Stimulated activated naive CD4-positive, alpha-beta T cell treated with Interleukin-2 at 50 U/mL for 16 hours (primary cell): ENCODE measurements at regions not wholly inside any gene's neighbourhood (a gene's known extent, or its start where the extent isn't known, plus 50 kb on each side); places are given as distances from the start of the nearest gene placed in this dataset.
"Not testable (repeated sequence)": the region's sequence is repeated elsewhere in the genome, so short reads cannot be mapped to it uniquely, and the experiment has no call there.

Source experiments
- DNase-seq: peaks from one replicate; lab custom pipeline; 2025; lab: John Stamatoyannopoulos, UW

DNA sequence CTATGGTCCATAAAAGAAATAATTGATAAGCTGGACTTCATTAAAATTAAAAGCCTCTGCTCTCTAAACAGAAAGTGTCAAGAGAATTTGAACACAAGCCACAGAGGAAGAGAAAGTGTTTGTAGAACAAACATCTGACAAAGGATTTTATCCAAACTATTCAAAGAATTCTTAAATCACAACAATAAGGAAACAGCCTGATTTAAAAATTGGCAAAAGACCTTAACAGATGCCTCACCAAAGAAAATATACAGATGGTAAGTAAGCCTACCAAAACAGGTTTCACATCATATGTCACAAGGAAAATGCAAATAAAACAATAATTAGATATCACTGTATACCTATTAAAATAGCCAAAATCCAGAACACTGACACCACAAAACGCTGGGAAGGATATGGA, 612.0 kb downstream of the TTLL7 start:
- not testable (repeated sequence) for DNase-seq

- DNase-seq = not testable (repeated sequence)
Observed at GRCh38 chr1:83383107-83383506, 615.8 kb downstream of the TTLL7 start.

- not testable (repeated sequence) for DNase-seq
Observed at GRCh38 chr1:83373018-83373417, 625.9 kb downstream of the TTLL7 start.

DNA sequence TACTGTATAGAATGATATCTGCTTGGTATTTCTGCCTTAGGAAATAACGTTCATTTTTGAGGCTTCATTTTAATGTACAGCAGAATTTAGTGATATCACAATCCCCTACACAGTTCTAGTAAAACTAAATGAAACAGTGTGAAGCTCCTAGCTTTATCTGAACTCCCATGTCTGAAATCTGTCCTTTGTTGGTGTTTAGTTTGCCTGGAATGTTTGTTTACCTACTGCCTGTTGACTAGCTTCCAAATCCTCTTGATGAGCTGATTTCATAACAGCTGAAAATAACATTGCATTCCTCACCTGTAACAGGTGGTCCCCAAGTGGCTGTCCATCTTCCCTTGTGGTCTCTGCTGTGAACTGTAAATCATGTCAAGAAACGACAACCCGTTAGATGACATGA, 629.1 kb downstream of the TTLL7 start:
- DNase-seq = not testable (repeated sequence)

GRCh38 chr1:83365320-83365719, 633.6 kb downstream of the TTLL7 start:
- not testable (repeated sequence) for DNase-seq

DNA sequence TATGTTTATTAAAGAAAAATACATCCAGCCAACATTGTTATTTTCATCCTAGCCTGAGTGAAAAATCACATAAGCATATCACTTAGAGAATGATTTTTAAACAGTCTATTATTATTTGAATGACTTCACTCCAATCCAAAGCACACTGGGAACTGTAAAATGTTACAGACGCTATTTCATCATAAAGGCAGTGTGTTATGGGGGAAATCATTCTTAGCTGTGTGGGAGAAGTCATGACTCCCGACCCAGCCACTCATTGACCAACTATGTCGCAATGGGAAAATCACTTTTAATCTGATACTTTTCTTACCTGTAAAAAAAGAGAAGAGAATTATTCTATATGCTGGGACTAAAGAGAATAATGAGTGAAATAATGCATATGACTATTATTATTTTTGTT, 653.6 kb downstream of the TTLL7 start:
- not testable (repeated sequence) for DNase-seq

DNA sequence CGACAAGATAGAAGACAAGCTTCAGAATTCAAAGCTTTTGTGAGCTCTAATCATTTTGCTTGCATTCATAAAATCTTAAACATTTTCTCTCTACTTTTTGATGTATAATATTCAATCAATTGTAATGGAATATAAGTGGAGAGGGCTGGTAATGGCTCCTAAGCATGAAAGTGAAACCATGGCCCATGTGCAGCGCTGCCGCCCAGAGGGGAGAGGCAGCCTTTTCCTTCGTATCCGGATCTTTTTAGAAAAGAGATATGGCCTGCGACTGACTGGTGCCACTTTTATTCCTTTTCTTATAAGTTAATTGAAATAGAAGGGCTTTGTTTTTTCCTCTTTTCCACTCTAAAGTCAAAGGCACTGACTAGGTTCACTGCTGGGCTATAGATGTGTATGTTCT, 655.2 kb downstream of the TTLL7 start:
- DNase-seq = not testable (repeated sequence)

DNA sequence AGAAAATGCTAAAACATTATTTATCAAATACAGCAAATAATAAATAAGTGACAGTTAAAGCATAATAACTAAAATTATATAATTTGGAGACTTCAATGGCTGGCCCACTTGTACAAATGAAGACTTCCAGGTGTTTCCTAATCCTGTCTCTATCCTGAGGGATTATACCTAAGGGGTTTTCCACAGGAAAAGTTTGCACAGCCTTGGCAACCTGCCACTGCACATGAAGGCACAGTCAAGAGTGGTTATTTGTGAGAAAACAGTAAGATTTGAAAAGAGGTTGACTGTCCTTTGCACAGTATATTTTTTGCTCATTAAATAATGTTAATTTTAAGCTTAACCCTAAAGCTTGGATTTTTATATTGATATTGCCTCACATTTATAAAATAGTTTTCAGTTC, 655.9 kb downstream of the TTLL7 start:
- not testable (repeated sequence) for DNase-seq

GRCh38 chr1:83332308-83332707, 666.6 kb downstream of the TTLL7 start:
- not testable (repeated sequence) for DNase-seq

DNA sequence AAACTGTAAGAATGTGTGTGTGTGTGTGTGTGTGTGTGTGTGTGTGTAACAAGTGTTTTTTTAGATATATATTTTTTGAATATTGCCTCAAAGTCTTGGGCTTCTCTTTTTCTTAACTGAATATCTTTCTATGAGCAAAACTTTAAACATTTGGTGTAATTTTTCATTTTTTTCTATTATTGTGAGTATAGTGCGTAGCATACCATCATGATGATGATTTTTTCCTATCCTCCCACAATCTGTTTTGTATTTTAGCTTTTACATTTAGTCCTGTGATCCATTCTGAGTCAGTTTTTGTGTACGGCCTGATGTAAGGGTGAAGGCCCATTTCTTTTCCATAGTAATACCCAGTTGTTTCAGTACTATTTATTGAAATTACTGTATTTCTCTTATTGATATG, 680.6 kb downstream of the TTLL7 start:
- no peak for DNase-seq

DNA sequence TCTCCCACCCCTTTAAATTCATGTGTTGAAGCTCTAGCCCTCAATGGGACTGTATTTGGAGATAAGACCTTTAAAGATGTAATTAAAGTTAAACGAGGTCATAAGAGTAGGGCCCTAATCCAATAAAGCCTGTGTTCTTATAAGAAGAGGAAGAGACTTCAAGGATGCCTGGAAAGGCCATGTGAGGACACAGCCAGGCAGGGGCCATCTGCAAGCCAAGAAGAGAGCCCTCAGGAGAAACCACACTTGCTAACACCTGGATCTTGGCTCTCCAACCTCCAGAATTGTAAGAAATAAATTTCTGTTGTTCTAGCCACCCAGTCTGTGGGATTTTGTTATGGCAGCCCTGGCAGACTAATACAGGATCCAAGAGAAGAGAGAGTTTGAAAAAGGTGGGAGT, 683.5 kb downstream of the TTLL7 start:
- not testable (repeated sequence) for DNase-seq

DNA sequence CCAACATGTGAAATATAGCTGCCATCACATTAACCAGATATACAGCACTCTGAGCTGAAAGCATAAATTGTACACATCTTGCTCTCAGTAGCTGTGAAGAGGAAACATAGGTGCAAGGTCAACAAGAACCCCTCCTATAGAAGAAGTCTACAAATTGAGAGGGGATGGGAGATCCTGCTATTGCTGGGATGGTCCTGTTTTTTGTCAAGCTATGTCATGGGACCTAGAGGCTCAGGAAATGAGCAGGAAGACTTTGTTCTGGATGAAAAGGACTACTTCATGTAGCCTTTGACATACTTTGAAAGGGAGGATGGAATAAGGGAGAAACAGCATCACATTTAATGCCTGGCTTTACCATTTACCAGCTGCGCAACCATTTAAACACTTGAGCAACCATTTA, 688.8 kb downstream of the TTLL7 start:
- DNase-seq = not testable (repeated sequence)

GRCh38 chr1:83309035-83309434, 689.9 kb downstream of the TTLL7 start:
- not testable (repeated sequence) for DNase-seq

GRCh38 chr1:83306811-83307210, 692.1 kb downstream of the TTLL7 start:
- not testable (repeated sequence) for DNase-seq

DNA sequence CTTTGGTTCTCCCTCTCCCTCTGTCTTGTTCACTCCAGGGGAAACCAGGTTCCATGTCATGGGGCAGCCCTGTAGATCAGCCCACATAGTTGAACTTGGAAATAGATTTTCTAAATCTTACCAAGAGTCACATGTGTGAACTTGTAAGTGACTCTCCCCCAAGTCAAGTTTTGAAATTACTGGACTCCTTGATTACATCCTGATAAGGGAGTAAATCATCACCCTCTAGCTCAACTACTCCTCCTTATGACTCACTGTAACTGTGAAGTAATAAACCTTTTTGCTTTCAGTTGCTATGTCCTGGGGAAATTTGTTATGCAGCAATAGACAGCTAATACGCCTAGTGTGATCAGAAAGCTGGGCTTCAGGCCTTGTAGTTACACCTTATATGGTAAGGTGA, 703.3 kb downstream of the TTLL7 start:
- DNase-seq = not testable (repeated sequence)

GRCh38 chr1:83287391-83287790, 711.5 kb downstream of the TTLL7 start:
- DNase-seq = not testable (repeated sequence)

DNA sequence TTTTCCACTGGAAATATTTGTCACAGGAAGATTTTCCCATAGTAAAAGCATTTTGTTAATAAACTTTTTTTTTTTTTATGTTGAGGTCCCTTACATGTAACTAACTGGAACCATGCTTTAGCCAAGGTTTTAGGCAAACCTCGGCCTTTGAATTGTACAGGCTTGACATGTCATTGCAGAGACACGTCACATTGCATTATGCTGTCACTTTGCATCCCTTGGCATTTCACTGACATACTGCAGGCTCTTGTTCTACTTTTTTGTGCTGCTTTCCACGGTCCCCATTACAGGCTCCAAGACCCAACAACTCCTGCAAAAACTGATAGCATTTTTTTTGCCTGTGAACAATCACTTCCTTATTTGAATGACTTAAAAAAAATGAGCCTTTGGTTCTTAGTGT, 724.3 kb downstream of the TTLL7 start:
- DNase-seq = not testable (repeated sequence)

GRCh38 chr1:83272484-83272883, 726.4 kb downstream of the TTLL7 start:
- DNase-seq = not testable (repeated sequence)

DNA sequence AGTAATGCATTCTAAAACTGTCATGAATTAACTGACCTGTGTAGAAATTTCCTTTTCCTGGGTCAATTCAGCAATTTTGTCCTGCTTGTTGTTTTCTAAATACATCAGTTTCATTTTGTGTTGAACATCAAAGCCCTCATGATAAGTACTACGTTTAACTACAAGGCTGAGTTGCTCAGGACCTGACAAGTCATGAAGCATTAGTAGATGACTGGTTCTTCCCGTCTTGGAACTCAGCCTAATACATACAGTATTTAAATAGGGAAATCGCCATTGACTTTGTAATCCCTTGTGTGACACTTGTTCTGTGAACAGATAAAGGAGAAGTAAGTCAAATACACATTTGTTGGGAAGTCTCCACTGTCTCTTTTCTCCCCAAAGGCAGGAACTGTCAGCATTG, 727.1 kb downstream of the TTLL7 start:
- not testable (repeated sequence) for DNase-seq

DNA sequence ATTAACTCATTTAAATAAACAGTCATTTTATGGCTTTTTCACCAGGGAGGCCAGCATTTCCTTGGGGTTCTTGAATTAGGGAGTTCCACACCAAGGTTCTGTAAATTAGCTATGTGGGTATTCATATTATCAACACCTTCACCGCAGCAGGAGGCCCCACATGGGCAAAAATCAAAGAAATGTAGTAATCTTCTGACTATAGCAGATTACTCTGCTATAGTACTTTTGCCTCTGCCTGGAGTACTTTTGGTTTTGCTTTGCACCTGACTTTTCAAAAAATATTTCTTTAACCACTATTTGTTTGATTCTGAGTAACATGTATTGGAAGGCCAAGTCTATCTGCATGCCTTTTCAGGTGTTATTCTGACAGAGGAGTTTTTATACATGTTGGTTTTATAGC, 728.1 kb downstream of the TTLL7 start:
- DNase-seq = not testable (repeated sequence)

DNA sequence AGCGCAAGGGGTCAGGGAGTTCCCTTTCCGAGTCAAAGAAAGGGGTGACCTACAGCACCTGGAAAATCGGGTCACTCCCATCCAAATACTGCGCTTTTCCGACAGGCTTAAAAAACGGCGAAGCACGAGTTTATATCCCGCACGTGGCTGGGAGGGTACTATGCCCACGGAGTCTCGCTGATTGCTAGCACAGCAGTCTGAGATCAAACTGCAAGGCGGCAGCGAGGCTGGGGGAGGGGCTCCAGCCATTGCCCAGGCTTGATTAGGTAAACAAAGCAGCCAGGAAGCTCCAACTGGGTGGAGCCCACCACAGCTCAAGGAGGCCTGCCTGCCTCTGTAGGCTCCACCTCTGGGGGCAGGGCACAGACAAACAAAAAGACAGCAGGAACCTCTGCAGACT, 735.1 kb downstream of the TTLL7 start:
- not testable (repeated sequence) for DNase-seq

- not testable (repeated sequence) for DNase-seq
Observed at GRCh38 chr1:83251687-83252086, 747.2 kb downstream of the TTLL7 start.

- not testable (repeated sequence) for DNase-seq
Observed at GRCh38 chr1:83246780-83247179, 752.2 kb downstream of the TTLL7 start.

DNA sequence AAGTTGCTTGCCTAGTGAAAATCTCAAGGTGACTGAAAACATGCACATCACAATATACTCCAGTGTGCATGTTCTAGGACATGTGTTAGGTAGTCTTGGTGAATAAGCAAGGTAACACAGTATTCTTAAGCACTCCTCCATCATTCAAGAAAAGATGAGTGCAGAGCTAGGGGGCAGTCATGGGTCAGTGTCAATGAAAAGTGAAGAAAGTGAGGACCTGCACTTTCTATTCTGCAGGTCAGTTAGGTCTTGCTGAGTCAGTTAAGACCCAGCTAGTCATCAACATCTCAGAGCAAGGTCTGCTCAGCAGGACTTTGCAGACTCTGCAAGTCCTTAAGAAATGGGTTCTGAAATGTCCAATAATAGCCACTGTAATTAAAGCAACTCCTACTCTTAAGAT, 754.1 kb downstream of the TTLL7 start:
- not testable (repeated sequence) for DNase-seq

DNA sequence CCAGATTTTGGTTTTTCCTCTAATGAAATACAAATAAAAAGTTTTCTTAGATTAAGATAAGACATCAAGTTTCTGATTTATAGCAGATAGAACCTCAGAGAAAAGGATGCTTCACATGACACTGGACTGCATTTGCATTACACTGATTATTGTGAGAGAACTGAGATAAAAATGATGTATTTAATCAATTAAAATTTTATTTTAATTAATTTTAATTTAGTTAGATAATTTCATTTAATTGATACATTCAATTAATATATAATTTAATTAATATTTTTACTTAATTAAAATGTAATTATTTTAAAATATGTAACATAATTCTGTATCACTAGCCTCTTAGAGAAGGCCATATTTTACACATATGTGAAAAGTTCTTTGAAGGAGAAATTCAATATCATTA, 759.4 kb downstream of the TTLL7 start:
- DNase-seq = not testable (repeated sequence)
